GM21529 (cell line): ENCODE measurements at regions not wholly inside any gene's neighbourhood (a gene's known extent, or its start where the extent isn't known, plus 50 kb on each side); places are given as distances from the start of the nearest gene placed in this dataset.
"Not testable (repeated sequence)": the region's sequence is repeated elsewhere in the genome, so short reads cannot be mapped to it uniquely, and the experiment has no call there.

ENCODE experiments used
- ATAC-seq: cut with Tn5 transposase; IDR thresholded peaks from one replicate; pipeline ENCODE4 v1.9.1; 2021; ENCODE audit not compliant: unreplicated experiment

- ATAC-seq, result no peak
Observed at GRCh38 chrX:52261125-52261462, 76.4 kb downstream of the MAGED4 start.

DNA sequence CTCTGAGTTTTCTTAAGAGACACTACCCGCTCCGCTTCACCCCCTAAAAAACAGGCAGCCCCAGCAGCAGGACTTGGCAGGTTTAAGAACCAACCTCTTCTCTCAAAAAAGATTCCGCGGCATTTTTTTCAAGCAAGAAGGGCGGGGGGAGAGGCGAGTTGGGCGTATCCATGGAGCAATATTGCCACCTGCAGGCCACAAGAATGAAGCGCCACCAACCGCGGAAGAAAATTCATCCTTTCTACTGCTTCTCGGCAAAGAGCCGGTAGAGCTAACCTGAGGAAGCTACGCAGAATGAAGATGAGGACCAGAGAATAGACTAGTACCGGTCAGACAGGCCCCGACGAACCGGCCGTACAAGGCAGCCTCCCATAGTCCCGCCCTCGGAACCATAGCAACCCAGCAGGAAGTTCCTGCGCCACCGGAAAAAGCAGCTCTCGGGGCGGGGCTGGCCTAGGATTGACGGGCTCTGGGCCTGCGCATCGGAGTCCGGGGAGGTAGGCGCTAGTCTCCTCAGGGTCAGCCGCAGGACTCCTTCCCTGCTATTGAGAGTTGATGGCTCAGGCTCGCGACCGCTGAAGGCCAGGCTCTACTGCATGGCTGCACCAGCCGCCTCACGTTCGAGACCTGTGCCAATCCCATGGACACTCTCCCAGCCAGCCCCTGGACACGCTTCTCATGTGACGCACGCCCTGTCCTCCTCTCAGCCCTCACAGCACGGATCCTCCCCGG, 76.9 kb downstream of the MAGED4 start:
- peak; percentile 99 for ATAC-seq

DNA sequence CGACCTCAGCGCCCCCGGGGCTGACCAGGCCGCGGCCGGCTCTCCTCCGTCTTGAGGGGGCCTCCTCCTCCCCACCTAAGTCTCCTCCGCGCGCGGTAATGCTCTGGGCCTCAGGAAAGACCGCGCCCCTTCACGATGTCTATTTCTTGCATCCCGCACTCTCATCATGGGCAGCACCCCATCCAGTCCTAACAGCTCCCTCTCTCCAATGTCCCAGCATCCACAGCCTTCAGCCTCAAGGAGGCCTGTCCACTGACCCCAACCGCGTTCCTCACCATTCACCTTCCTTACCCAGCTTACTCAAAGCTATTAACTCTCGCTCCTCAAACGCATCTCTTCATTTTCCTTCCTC, 77.5 kb downstream of the MAGED4 start:
- ATAC-seq, result no peak

DNA sequence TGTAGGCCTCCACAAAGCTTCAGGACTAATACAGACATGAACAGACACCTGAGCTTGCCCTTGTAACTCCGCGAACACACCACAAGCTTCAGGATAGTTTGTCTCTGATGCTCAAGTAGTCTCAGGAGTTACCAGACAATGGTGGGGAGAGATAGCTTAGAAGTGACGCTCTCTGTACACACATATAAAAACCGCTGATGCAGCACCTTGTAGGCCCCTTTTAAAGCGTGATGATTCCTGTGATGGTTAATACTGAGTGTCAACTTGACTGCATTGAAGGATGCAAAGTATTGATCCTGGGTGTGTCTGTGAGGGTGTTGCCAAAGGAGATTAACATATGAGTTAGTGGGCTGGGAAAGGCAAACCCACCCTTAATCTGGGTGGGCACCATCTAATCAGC, 78.7 kb downstream of the MAGED4 start:
- ATAC-seq, result no peak

GRCh38 chrX:52265713-52266112, 81.0 kb downstream of the MAGED4 start:
- no peak for ATAC-seq

- not testable (repeated sequence) for ATAC-seq
Observed at GRCh38 chrX:52268502-52268901, 83.8 kb downstream of the MAGED4 start.

DNA sequence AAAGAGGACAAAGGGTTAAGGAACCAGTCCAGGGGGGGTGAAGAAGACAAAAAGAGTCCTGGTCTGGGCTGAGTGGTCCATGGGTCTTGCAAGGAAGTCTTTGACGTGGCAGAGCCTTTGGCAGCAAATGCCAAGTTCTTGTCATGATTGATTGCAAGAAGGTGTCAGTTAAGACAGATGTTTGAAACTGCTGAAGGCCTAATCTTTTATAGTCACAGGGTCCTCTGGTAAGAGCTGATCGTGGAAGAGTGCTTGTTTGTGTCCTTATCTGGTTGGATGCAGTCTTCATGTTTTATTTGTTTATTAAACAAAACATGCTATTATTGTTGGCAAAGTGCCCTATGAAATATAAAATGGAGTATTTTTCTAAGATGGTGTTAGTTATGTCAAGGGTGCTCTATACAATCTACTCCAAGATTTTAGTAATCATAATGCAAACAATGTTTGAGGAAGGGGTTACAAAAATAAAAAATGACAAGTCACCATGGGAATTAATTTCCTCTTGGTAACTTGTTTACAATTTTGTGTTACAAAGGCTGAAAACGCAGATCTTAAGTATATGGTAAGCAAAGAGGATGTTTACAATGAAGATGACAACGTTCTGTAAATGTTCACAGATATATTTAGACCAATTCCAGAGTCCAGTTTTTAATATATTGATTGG, 85.9 kb downstream of the MAGED4 start:
- no peak for ATAC-seq

DNA sequence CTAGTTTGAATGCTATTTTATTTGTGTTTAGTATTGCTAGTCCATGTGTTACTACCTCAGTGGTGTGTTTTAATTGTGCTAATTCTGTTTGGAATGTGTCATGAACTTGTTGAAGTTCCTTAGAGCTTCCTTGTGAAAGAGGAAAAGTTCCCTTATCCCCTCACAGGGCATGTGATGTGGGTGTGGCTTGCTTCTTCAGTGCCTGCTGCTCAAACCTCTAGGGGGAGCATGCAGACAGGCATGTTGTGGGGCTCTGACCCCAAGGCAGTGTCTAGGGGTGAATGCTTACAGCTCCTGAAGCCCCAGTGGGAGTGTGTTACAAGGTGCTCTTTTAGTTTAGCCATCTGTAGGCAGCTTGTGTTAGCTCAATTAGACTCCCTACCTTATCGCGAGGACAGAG, 86.5 kb downstream of the MAGED4 start:
- ATAC-seq, result no peak

DNA sequence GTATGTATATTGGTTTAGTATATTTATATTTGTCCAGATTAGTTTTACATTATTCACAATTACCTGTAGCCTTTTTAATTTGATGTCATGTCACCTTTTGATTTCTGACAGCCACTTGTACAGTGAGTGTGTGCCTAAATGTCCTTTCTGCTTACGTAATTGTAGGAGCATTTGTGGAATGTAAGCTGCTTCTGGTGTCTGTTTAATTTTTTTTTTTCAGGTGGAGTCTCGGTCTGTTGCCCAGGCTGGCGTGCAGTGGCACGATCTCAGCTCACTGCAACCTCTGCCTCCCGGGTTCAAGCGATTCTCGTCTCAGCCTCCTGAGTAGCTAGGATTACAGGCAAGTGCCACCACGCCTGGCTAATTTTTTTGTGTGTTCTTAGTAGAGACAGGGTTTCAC, 91.2 kb upstream of the XAGE2 start:
- no peak for ATAC-seq

GRCh38 chrX:52280812-52281211, 88.0 kb upstream of the XAGE2 start:
- ATAC-seq, result no peak

DNA sequence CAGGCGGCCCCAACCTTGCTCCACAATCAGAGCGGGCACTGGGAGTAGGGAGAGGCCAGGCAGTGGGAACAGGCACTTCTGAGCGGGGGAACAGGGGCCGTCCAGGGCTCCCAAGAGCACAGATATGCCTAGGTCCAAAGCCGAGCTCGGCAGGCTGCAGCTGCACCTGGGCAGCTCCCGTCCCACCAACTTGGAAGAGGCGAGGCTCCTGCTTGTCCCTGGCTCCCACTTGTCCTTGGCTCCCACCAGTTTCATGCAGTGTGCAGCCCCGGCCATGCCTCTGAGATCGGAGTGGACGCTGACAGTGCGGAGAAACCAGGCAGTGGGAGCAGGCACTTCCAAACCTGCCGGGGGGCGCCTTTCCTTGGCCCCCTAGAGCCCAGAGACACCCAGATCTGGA, 84.0 kb upstream of the XAGE2 start:
- no peak for ATAC-seq

DNA sequence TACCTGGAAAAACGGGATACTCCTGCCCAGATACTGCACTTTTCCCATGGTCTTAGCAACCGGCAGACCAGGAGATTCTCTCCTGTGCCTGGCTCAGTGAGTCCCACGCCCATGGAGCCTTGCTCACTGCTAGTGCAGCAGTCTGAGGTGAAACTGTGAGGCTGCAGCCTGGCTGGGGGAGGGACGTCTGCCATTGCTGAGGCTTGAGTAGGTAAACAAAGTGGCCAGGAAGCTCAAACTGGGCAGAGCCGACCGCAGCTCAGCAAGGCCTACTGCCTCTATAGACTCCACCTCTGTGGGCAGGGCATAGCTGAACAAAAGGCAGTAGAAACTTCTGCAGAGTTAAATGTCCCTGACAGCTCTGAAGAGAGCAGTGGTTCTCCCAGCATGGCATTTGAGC, 69.9 kb upstream of the XAGE2 start:
- ATAC-seq, result not testable (repeated sequence)

- ATAC-seq, result not testable (repeated sequence)
Observed at GRCh38 chrX:52308532-52308931, 60.3 kb upstream of the XAGE2 start.
